GM12891 (cell line): ENCODE measurements at regions not wholly inside any gene's neighbourhood (a gene's known extent, or its start where the extent isn't known, plus 50 kb on each side); places are given as distances from the start of the nearest gene placed in this dataset.

Source experiments
- PAX5 ChIP-seq: IDR thresholded peaks from 2 replicates; pipeline ENCODE4 v1.6.1; 2011; ENCODE audit warnings: low read length, moderate library complexity, mild to moderate bottlenecking; ENCODE audit not compliant: insufficient read depth, severe bottlenecking
- POLR2A ChIP-seq: IDR thresholded peaks from 2 replicates; pipeline ENCODE4 v1.6.1; 2011; ENCODE audit warnings: low read depth, low read length, control low read depth
- POLR2AphosphoS5 ChIP-seq: IDR thresholded peaks from 2 replicates; pipeline ENCODE4 v1.6.1; 2011; ENCODE audit warnings: low read depth, low read length, control low read depth

DNA sequence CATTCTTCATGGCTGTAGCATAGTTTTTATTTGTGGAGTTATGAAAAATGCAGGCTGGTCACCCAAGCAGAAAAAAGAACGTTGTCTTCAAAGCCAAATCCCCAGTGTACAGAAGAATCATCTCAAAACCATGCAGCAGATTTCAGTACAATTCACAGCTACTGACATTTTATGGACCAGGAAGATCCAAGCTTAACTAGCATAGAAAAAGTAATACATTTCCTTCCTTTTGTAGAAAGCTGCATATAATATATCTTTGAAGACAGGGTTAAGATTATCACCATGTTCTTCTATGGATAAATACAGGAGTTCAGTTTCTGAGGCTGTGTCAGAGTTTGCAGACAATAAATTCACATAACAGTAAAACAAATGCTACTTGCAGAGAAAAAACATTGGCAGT, 1054.8 kb upstream of the C9orf72 start:
- TF ChIP-seq POLR2A, result no peak
- no peak for TF ChIP-seq POLR2AphosphoS5
- TF ChIP-seq PAX5, result no peak
